SJSA1 (cell line): ENCODE measurements at regions not wholly inside any gene's neighbourhood (a gene's known extent, or its start where the extent isn't known, plus 50 kb on each side); places are given as distances from the start of the nearest gene placed in this dataset.
A peak's percentile ranks its signal among the peaks of the same experiment; 100 is the strongest.

ENCODE experiments used
- DNase-seq, 2 experiments: peaks; one replicate each; pipeline ENCODE4 v3.0.0-alpha.2; 2015 to 2020; ENCODE audit warnings: low spot score in 2 of 2, low read depth in 1 of 2
- H3K27ac ChIP-seq: fragments of 250-450 bp; sonication (Bioruptor Pico); 2 replicates; pipeline ENCODE4 v1.5.1; 2020; ENCODE audit warnings: mild to moderate bottlenecking, moderate library complexity
- H3K27me3 ChIP-seq: fragments of 250-450 bp; sonication (Bioruptor Pico); replicated peaks from 2 replicates; pipeline ENCODE4 v1.5.1; 2020; ENCODE audit warnings: mild to moderate bottlenecking, moderate library complexity
- H3K36me3 ChIP-seq: fragments of 250-450 bp; sonication (Bioruptor Pico); 2 replicates; pipeline ENCODE4 v1.5.1; 2020; ENCODE audit warnings: mild to moderate bottlenecking
- H3K4me1 ChIP-seq: fragments of 250-450 bp; sonication (Bioruptor Pico); replicated peaks from 2 replicates; pipeline ENCODE4 v1.6.1; 2021; ENCODE audit warnings: mild to moderate bottlenecking
- H3K4me3 ChIP-seq: fragments of 250-450 bp; sonication (Bioruptor Pico); 2 replicates; pipeline ENCODE4 v1.5.1; 2020; ENCODE audit warnings: mild to moderate bottlenecking
- H3K9me3 ChIP-seq: fragments of 250-450 bp; sonication (Bioruptor Pico); replicated peaks from 2 replicates; pipeline ENCODE4 v1.5.1; 2020; ENCODE audit warnings: mild to moderate bottlenecking

GRCh38 chr7:32163141-32163806 lies 93.1 kb upstream of the PDE1C start:
- peak; percentile 88 to 90 for DNase-seq
- H3K4me1 ChIP-seq: peaks cover 48% of the 10 kb centered on the region
- H3K36me3 ChIP-seq: no peaks in the 10 kb centered on the region

GRCh38 chr7:32161708-32162107 lies 91.5 kb upstream of the PDE1C start:
- peak; percentile 61 to 63 for DNase-seq
- no peaks in the 10 kb centered on the region for H3K9me3 ChIP-seq
- peaks cover 54% of the 10 kb centered on the region for H3K4me1 ChIP-seq
- H3K27me3 ChIP-seq: no peaks in the 10 kb centered on the region
- H3K27ac ChIP-seq: peak overlapping the region; percentile 98
- no peak overlapping the region for H3K4me3 ChIP-seq
- no peaks in the 10 kb centered on the region for H3K36me3 ChIP-seq

More at GRCh38 chr7:32163141-32163806, 93.1 kb upstream of the PDE1C start:
- H3K4me3 ChIP-seq: no peak overlapping the region
- peak overlapping the region; percentile 98 for H3K27ac ChIP-seq
- no peaks in the 10 kb centered on the region for H3K27me3 ChIP-seq
- no peaks in the 10 kb centered on the region for H3K9me3 ChIP-seq

- H3K27ac ChIP-seq: peak overlapping the region; percentile 23
- no peaks in the 10 kb centered on the region for H3K36me3 ChIP-seq
- peaks cover 50% of the 10 kb centered on the region for H3K4me1 ChIP-seq
- H3K9me3 ChIP-seq: no peaks in the 10 kb centered on the region
- H3K4me3 ChIP-seq: no peak overlapping the region
- DNase-seq: peak in 1 of 2 experiments; percentile 9
- H3K27me3 ChIP-seq: no peaks in the 10 kb centered on the region
These were observed 88.8 kb upstream of the PDE1C start for GRCh38 chr7:32158751-32159745.

GRCh38 chr7:32158076-32158475 lies 87.9 kb upstream of the PDE1C start:
- H3K4me1 ChIP-seq: peaks cover 40% of the 10 kb centered on the region
- no peaks in the 10 kb centered on the region for H3K27me3 ChIP-seq
- H3K4me3 ChIP-seq: no peak overlapping the region
- H3K9me3 ChIP-seq: no peaks in the 10 kb centered on the region
- peak overlapping the region; percentile 23 for H3K27ac ChIP-seq
- no peaks in the 10 kb centered on the region for H3K36me3 ChIP-seq
- DNase-seq: peak in 1 of 2 experiments; percentile 32

GRCh38 chr7:32155712-32156111 lies 85.5 kb upstream of the PDE1C start:
- H3K9me3 ChIP-seq: no peaks in the 10 kb centered on the region
- H3K27me3 ChIP-seq: no peaks in the 10 kb centered on the region
- H3K36me3 ChIP-seq: no peaks in the 10 kb centered on the region
- peaks cover 20% of the 10 kb centered on the region for H3K4me1 ChIP-seq
- H3K4me3 ChIP-seq: no peak overlapping the region
- no peak overlapping the region for H3K27ac ChIP-seq
- DNase-seq: no peak

GRCh38 chr7:32154797-32155196 lies 84.6 kb upstream of the PDE1C start:
- Histone ChIP-seq H3K4me3 (no peak overlapping the region), H3K9me3 (no peaks in the 10 kb centered on the region), H3K36me3 (no peaks in the 10 kb centered on the region), H3K27ac (no peak overlapping the region), H3K27me3 (no peaks in the 10 kb centered on the region), H3K4me1 (peaks cover 20% of the 10 kb centered on the region)
- DNase-seq: no peak

- no peak overlapping the region for H3K27ac ChIP-seq
- no peaks in the 10 kb centered on the region for H3K9me3 ChIP-seq
- H3K36me3 ChIP-seq: no peaks in the 10 kb centered on the region
- H3K4me1 ChIP-seq: peaks cover 4% of the 10 kb centered on the region
- no peak for DNase-seq
- H3K4me3 ChIP-seq: no peak overlapping the region
- H3K27me3 ChIP-seq: no peaks in the 10 kb centered on the region
These were observed 82.8 kb upstream of the PDE1C start for GRCh38 chr7:32153006-32153405.

- no peaks in the 10 kb centered on the region for H3K9me3 ChIP-seq
- no peaks in the 10 kb centered on the region for H3K4me1 ChIP-seq
- no peak overlapping the region for H3K4me3 ChIP-seq
- H3K36me3 ChIP-seq: no peaks in the 10 kb centered on the region
- no peak overlapping the region for H3K27ac ChIP-seq
- no peak for DNase-seq
- H3K27me3 ChIP-seq: no peaks in the 10 kb centered on the region
These were observed 82.4 kb upstream of the PDE1C start for GRCh38 chr7:32152576-32152975.

GRCh38 chr7:32150589-32150988 lies 80.4 kb upstream of the PDE1C start:
- H3K9me3 ChIP-seq: no peaks in the 10 kb centered on the region; the same call in 1 of the 2 replicates
- no peaks in the 10 kb centered on the region for H3K27me3 ChIP-seq
- H3K4me3 ChIP-seq: no peak overlapping the region
- no peaks in the 10 kb centered on the region for H3K36me3 ChIP-seq
- DNase-seq: no peak
- H3K27ac ChIP-seq: no peak overlapping the region
- no peaks in the 10 kb centered on the region for H3K4me1 ChIP-seq

GRCh38 chr7:32150039-32150438 lies 79.8 kb upstream of the PDE1C start:
- Histone ChIP-seq H3K4me1 (no peaks in the 10 kb centered on the region), H3K27me3 (no peaks in the 10 kb centered on the region), H3K36me3 (no peaks in the 10 kb centered on the region), H3K9me3 (no peaks in the 10 kb centered on the region; the same call in 1 of the 2 replicates), H3K27ac (no peak overlapping the region), H3K4me3 (no peak overlapping the region)
- no peak for DNase-seq

GRCh38 chr7:32147546-32148268 lies 77.5 kb upstream of the PDE1C start:
- no peak overlapping the region for H3K27ac ChIP-seq

GRCh38 chr7:32145911-32146310 lies 75.7 kb upstream of the PDE1C start:
- Histone ChIP-seq H3K4me1 (peaks cover 14% of the 10 kb centered on the region), H3K4me3 (no peak overlapping the region), H3K27me3 (no peaks in the 10 kb centered on the region), H3K36me3 (no peaks in the 10 kb centered on the region), H3K27ac (no peak overlapping the region), H3K9me3 (no peaks in the 10 kb centered on the region; the same call in 1 of the 2 replicates)
- no peak for DNase-seq

More at GRCh38 chr7:32147546-32148268, 77.5 kb upstream of the PDE1C start:
- no peaks in the 10 kb centered on the region; the same call in 1 of the 2 replicates for H3K9me3 ChIP-seq
- no peak for DNase-seq
- no peaks in the 10 kb centered on the region for H3K36me3 ChIP-seq
- peaks cover 8% of the 10 kb centered on the region for H3K4me1 ChIP-seq
- H3K27me3 ChIP-seq: no peaks in the 10 kb centered on the region
- H3K4me3 ChIP-seq: no peak overlapping the region

GRCh38 chr7:32144676-32145075 lies 74.5 kb upstream of the PDE1C start:
- H3K9me3 ChIP-seq: no peaks in the 10 kb centered on the region; the same call in 1 of the 2 replicates
- no peaks in the 10 kb centered on the region for H3K27me3 ChIP-seq
- no peaks in the 10 kb centered on the region for H3K36me3 ChIP-seq
- no peak for DNase-seq
- no peak overlapping the region for H3K27ac ChIP-seq
- H3K4me3 ChIP-seq: no peak overlapping the region
- peaks cover 14% of the 10 kb centered on the region for H3K4me1 ChIP-seq
